K562 (cell line): ENCODE measurements at regions not wholly inside any gene's neighbourhood (a gene's known extent, or its start where the extent isn't known, plus 50 kb on each side); places are given as distances from the start of the nearest gene placed in this dataset.

Experiments
- ATAC-seq: fragments of 200-7000 bp; cut with Tn5 transposase; 3 replicates; pipeline ENCODE4 v1.9.1; 2020; ENCODE audit warnings: moderate library complexity
- BruUV-seq: library from RNA; stranded (reverse); fragments of 400-500 nt; replicated peaks from 2 replicates; lab custom pipeline; 2021; lab: Mats Ljungman, UMichigan
- CTCF ChIA-PET: fragments of 300-600 bp; formaldehyde crosslinking; extraction: SDS; loops from one replicate; lab custom pipeline; 2021; ENCODE audit warnings: low intra/inter-chr PET ratio; lab: Yijun Ruan, JAX
- POLR2A ChIA-PET: fragments of 300-600, 350-650 bp; sonication (Branson Sonifier 250); formaldehyde crosslinking; extraction: SDS; loops from one replicate; lab custom pipeline; 2021; ENCODE audit warnings: antibody characterized with exemption, inconsistent platforms; lab: Yijun Ruan, JAX
- DNase-seq, 4 experiments: peaks; one replicate each; pipeline versions ENCODE4 v3.0.0 to v3.0.0-alpha.2; 2011 to 2018; ENCODE audit warnings: low spot score in 3 of 4, mixed read lengths in 3 of 4; ENCODE audit errors: extremely low read depth in 1 of 4
- FAIRE-seq: peaks from 2 replicates; lab custom pipeline; 2011; peaks lifted over from hg19 to GRCh38; lab: Jason Lieb, UNC
- H2AFZ ChIP-seq: 2 replicates; pipeline ENCODE4 v1.6.0; 2011; ENCODE audit warnings: low read depth, low read length, control low read depth, inconsistent platforms
- H3K27ac ChIP-seq: fragments of 200-600 bp; 3 replicates; pipeline ENCODE4 v1.8.0; 2011; ENCODE audit warnings: low read depth, mild to moderate bottlenecking, control low read depth, inconsistent platforms, low read length, moderate library complexity, mixed read lengths; ENCODE audit errors: extremely low read depth
- H3K27me3 ChIP-seq, 2 experiments: fragments of 300-600 bp in 1 of 2; 2 replicates in 1 of 2; 3 replicates in 1 of 2; pipeline versions ENCODE4 v1.6.0 to v1.8.0; 2011; ENCODE audit warnings: inconsistent platforms in 2 of 2, low read length in 2 of 2, mild to moderate bottlenecking in 1 of 2, mixed read lengths in 1 of 2, moderate library complexity in 1 of 2; ENCODE audit not compliant: control insufficient read depth in 2 of 2, insufficient read depth in 2 of 2
- H3K36me3 ChIP-seq: fragments of 300-600 bp; 3 replicates; pipeline ENCODE4 v1.8.0; 2011; ENCODE audit warnings: mild to moderate bottlenecking, low read length, inconsistent platforms; ENCODE audit not compliant: control insufficient read depth, insufficient read depth
- H3K4me1 ChIP-seq, 2 experiments: fragments of 200-600 bp in 1 of 2; replicated peaks in 1 of 2; 2 replicates in 1 of 2; 3 replicates in 1 of 2; pipeline versions ENCODE4 v1.5.1 to v1.8.0; 2011; ENCODE audit warnings: inconsistent platforms in 2 of 2, low read length in 2 of 2, mild to moderate bottlenecking in 1 of 2, mixed read lengths in 1 of 2, moderate library complexity in 1 of 2; ENCODE audit not compliant: control insufficient read depth in 2 of 2, insufficient read depth in 2 of 2
- H3K4me2 ChIP-seq: 2 replicates; pipeline ENCODE4 v1.6.1; 2011; ENCODE audit warnings: low read length, control low read depth, inconsistent platforms, mixed read lengths; ENCODE audit not compliant: insufficient read depth
- H3K4me3 ChIP-seq: fragments of 200-600 bp; sonication (generic), shearing (Covaris generic); 2 replicates; pipeline ENCODE4 v1.5.1; 2016; ENCODE audit warnings: control low read depth, inconsistent platforms
- H3K79me2 ChIP-seq: fragments of 200-600 bp; 3 replicates; pipeline ENCODE4 v1.8.0; 2011; ENCODE audit warnings: low read length, inconsistent platforms; ENCODE audit not compliant: control insufficient read depth, insufficient read depth
- H3K9ac ChIP-seq, 2 experiments: 2 replicates each; pipeline versions ENCODE4 v1.6.0 to v1.6.1; 2011; ENCODE audit warnings: low read depth in 2 of 2, low read length in 2 of 2, control low read depth in 1 of 2, inconsistent platforms in 1 of 2, mild to moderate bottlenecking in 1 of 2, mixed read lengths in 1 of 2; ENCODE audit not compliant: insufficient read depth in 1 of 2
- H3K9me1 ChIP-seq: one replicate; pipeline ENCODE4 v1.6.0; 2011; ENCODE audit warnings: inconsistent platforms, mild to moderate bottlenecking, low read length, moderate library complexity; ENCODE audit not compliant: control insufficient read depth, insufficient read depth
- H3K9me3 ChIP-seq: replicated peaks from 2 replicates; pipeline ENCODE4 v1.5.1; 2011; ENCODE audit warnings: low read depth, low read length, inconsistent platforms; ENCODE audit not compliant: control insufficient read depth, insufficient read depth
- H4K20me1 ChIP-seq: replicated peaks from 2 replicates; pipeline ENCODE4 v1.6.1; 2011; ENCODE audit warnings: low read length, inconsistent platforms, mixed read lengths; ENCODE audit not compliant: control insufficient read depth, insufficient read depth
- CBX2 ChIP-seq: fragments of 200-600 bp; sonication (generic); IDR thresholded peaks from one replicate; pipeline ENCODE4 v1.6.1; 2012; ENCODE audit warnings: mild to moderate bottlenecking, low read length, inconsistent platforms; ENCODE audit not compliant: insufficient read depth, poor library complexity, severe bottlenecking
- CHD7 ChIP-seq: fragments of 200-600 bp; sonication (generic); IDR thresholded peaks from one replicate; pipeline ENCODE4 v1.6.1; 2012; ENCODE audit warnings: mild to moderate bottlenecking, low read depth, low read length, inconsistent platforms
- E2F4 ChIP-seq: sonication (generic); formaldehyde crosslinking; IDR thresholded peaks from 2 replicates; pipeline ENCODE4 v1.8.0; 2022; ENCODE audit warnings: mild to moderate bottlenecking, low read depth, missing genetic modification reagents
- IRF1 ChIP-seq: sonication (generic); formaldehyde crosslinking; IDR thresholded peaks from 2 replicates; pipeline ENCODE4 v1.8.0; 2022; ENCODE audit warnings: missing genetic modification reagents, mild to moderate bottlenecking, borderline replicate concordance
- KDM4B ChIP-seq, 2 experiments: fragments of 450-650 bp in 1 of 2; sonication (generic) in 1 of 2; IDR thresholded peaks; 2 replicates each; pipeline ENCODE4 v1.6.1; 2016 to 2017; ENCODE audit warnings: borderline replicate concordance in 2 of 2, antibody characterized with exemption in 1 of 2, low read depth in 1 of 2, mild to moderate bottlenecking in 1 of 2
- OTX1 ChIP-seq: fragments of 450-650 bp; formaldehyde crosslinking; IDR thresholded peaks from 2 replicates; pipeline ENCODE4 v1.4.0; 2022; ENCODE audit warnings: mild to moderate bottlenecking
- PHF21A ChIP-seq: fragments of 450-650 bp; IDR thresholded peaks from 2 replicates; pipeline ENCODE4 v1.6.1; 2017; ENCODE audit warnings: low read depth, borderline replicate concordance
- PHTF2 ChIP-seq: fragments of 250-450 bp; sonication (Bioruptor Pico); IDR thresholded peaks from 2 replicates; pipeline ENCODE4 v1.5.0; 2021; ENCODE audit warnings: mild to moderate bottlenecking
- SOX6 ChIP-seq: fragments of 450-650 bp; IDR thresholded peaks from 2 replicates; pipeline ENCODE4 v1.6.1; 2014; ENCODE audit warnings: mild to moderate bottlenecking
- TEAD2 ChIP-seq: fragments of 450-650 bp; IDR thresholded peaks from 2 replicates; pipeline ENCODE4 v1.6.1; 2016; ENCODE audit warnings: missing genetic modification characterization, control low read depth, missing compliant biosample characterization
- WGBS: fragments of 100-300 bp; shearing (Covaris generic); methylation state at CpG from one replicate; pipeline ENCODE4 v1.1.6; 2016; ENCODE audit warnings: low coverage, mixed read lengths; ENCODE audit not compliant: insufficient coverage; ENCODE audit errors: missing lambda C conversion rate; 5-methylcytosine and 5-hydroxymethylcytosine counted together
- in situ Hi-C: fragments of 300-500 bp; cut with MboI; formaldehyde crosslinking; loops from 4 replicates; pipeline ENCODE4 v1.15.0; 2018; ENCODE audit warnings: inconsistent platforms, mixed read lengths
- intact Hi-C: fragments of 100-400 bp; cut with micrococcal nuclease; formaldehyde crosslinking; loops from 2 replicates; pipeline ENCODE4 v1.14.2; 2022

GRCh38 chr18:71075147-71075546 lies 786.3 kb downstream of the SOCS6 start:
- no peak overlapping the region for H3K27ac ChIP-seq
- no peaks in the 10 kb centered on the region for H3K79me2 ChIP-seq
- BruUV-seq: no TSS peak
- no peaks in the 10 kb centered on the region for H3K36me3 ChIP-seq
- 0% methylated on average over 3 of the region's 3 CpGs for WGBS
- H4K20me1 ChIP-seq: no peaks in the 10 kb centered on the region
- H2AFZ ChIP-seq: no peak overlapping the region
- H3K9ac ChIP-seq: no peak overlapping the region
- H3K4me3 ChIP-seq: no peak overlapping the region
- no peaks in the 10 kb centered on the region for H3K27me3 ChIP-seq
- FAIRE-seq (no peak), ATAC-seq (no peak), DNase-seq (no peak)
- no peaks in the 10 kb centered on the region for H3K9me3 ChIP-seq
- no peak overlapping the region for H3K4me2 ChIP-seq
- H3K9me1 ChIP-seq: no peaks in the 10 kb centered on the region
- ChIA-PET POLR2A (no interaction called here), CTCF (no interaction called here)
- no peaks in the 10 kb centered on the region for H3K4me1 ChIP-seq
- in situ Hi-C loops: no loop called here
- intact Hi-C loops: no loop called here
- no peak for TF ChIP-seq KDM4B (IDR thresholded peaks at IDR 0.05; ENCODE audit: borderline replicate concordance in 2 of 2, low read depth in 1 of 2)
- no peak for TF ChIP-seq PHTF2 (CRISPR knock-in tag)
- TF ChIP-seq CHD7: no peak
- TF ChIP-seq PHF21A: no peak
- TF ChIP-seq IRF1 (CRISPR knock-in tag): no peak
- TF ChIP-seq CBX2: no peak
- TF ChIP-seq E2F4 (CRISPR knock-in tag): no peak
- TF ChIP-seq TEAD2: no peak
- no peak for TF ChIP-seq OTX1
- TF ChIP-seq SOX6: no peak
